ENCODE measurements at regions not wholly inside any gene's neighbourhood (a gene's known extent, or its start where the extent isn't known, plus 50 kb on each side); places are given as distances from the start of the nearest gene placed in this dataset.
"Not testable (repeated sequence)": the region's sequence is repeated elsewhere in the genome, so short reads cannot be mapped to it uniquely, and the experiment has no call there.

DNA sequence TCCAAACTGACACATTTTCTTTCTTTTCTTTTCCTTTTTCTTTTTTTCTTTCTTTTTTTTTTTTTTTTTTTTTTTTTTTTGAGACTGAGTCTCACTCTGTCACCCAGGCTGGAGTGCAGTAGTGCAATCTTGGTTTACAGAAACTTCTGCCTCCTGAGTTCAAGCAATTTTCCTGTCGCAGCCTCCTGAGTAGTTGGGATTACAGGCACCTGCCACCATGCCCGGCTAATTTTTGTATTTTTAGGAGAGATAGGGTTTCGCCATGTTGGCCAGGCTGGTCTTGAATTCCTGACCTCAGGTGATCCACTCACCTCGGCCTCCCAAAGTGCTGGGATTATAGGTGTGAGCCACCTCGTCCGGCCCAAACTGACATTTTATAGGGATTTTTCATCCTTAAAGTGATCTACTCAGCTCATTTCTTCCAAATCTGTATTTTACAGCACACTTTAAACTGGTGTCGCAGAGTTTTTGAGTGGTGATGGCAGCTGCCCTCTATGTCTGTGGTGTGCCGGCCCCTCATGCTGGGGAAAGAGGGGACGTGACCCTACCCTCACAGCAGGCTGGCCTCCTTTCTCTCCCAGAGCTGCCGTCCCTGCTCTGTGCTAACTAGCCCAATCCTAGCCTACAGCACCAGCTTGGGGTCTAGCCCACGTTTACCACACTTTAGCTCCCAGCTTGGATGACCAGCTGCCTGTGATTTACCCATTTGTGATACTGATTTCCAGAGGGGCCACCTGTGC, 211.9 kb upstream of the HAAO start:
- not testable (repeated sequence) for DNase-seq

DNA sequence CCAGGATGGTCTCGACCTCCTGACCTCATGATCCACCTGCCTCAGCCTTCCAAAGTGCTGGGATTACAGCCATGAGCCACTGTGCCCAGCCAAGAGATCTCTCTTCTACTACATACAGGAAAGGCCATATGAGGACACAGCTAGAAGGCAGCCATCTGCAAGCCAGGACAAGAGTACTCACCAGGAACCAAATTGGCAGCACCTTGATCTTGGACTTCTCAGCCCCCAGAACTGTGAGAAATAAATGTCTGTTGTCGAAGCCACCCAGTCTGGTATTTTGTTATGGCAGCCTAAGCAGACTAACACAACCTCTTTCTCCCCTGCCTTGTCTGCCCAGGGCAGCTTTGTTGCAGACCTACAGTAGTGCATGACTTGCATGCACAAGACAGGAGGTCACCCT, 211.3 kb upstream of the HAAO start:
- DNase-seq, result no peak

DNA sequence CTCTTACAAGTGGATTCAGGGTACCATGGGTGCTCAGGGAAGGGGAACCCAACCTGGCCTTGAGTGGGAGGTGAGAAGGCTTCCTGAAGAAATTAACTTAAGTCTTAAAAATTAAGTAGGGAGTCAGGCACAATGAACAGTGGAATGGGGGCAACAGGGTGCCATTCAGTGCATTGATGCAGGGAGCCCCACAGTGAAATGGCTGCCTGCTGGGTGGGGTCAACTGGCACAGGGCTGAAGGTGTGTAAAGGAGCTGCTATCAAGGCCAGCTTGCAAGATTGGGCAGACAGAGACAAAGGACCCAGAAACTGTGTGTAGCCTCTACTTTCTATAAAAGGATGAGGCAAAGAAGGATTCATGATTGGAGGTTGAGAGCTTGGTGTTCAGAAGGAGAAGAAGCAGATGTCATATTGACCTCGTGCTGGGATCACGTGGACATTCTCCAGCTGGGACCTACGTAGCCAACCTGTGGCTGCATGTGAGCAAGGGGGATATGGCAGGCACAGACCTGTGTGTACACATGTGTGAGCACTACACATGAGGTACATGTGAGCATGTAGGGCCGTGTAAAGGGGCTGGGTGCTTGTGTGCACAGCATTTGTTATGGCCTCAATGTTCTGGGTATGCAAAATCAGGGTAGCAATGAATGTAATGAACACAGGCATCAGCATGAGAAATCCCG, 209.5 kb upstream of the HAAO start:
- DNase-seq, result no peak

DNA sequence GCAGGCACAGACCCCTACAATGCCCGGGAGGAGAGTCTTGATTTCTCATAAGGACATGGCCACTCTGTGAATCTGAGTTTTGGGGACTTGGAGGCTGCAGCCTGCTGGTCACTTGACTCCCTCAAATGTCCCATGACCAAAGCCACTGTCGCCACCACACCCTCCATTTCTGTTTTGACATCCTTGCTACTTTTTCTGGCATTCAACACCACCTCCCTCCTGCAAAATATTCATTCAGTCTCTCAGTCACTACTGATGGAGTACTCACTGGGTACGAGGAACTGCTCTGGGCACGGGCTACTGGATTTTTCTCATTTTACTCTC, 208.6 kb upstream of the HAAO start:
- no peak for DNase-seq

DNA sequence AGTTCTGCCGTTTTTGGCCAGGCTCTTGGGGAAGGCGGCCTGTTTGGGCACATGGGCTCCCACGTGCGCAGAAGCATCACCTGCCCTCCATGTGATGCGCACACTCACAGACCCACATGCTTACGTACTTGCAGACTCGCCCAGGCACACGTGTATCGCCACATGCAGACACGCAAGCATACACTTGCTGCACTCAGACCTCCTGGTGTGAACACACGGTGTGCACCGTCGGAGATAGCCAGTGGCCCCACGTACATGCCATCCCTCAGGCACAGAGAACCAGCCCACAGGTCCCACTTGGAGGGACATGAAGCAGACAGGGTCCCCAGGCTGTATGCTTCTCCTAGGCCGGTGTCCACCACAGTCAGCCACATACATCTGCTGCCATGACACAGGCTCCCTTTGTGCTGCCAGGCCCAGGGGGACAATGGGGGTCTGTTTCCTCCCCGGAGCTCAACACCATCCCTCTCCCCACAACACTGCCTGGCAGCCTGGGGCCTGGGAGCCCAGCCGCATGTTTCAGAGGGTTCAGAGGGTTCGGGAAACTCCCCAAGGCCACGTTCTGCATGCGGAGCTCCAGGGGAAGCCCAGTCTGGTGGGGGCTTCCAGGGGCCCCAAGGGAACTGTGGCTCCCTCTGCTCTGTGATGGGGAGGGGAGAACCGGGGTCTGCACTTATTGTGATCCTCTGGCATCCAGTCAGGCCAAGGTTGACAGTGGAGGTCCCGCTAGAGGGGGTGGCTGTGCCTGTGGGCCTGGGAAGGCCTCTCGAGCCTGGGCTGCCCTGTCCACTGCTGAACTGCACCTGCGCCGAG, 208.1 kb upstream of the HAAO start:
- peak in 55 of 56 donors; percentile 31 to 93 (median 78) for DNase-seq

DNA sequence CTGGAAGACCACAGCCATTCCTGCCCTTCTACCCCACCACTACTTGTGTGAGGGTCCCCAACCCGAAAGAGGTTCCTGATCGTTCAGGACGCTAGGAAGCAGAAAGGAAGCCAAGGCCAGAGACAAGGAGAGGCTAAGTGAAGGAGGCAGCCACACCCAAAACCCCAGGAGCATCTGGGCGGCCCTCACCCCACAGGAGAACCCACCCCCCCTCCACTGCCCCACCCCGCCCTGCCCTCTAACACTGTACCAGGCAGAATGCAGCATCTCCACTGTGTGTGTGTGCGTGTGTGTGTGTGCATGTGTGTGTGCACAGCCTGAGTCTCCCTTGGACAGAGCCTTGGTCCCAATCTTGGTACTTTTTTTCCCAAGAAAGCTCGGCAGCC, 207.5 kb upstream of the HAAO start:
- DNase-seq, result no peak

DNA sequence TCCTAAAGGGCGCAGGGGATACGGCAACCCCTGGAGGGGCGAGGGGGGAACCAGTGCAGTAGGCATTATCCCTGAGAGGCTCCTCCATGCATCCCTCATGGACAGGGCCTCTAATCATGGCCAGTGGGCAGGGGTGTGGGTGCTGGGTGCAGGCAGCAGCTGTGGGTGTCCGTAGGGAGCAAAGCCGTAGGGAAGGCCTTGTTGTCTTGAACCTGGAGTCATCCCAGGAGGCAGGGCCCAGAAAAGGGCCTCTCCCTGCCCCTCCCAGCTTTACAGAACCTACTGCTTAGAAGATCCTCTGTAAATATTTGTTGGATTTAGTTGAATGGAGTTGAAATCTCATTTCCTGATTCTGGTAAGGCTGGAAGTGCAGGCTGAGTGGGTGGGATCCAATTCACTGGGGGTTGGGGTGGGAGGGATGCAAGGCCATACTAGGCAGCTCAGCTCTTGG, 207.0 kb upstream of the HAAO start:
- no peak for DNase-seq

DNA sequence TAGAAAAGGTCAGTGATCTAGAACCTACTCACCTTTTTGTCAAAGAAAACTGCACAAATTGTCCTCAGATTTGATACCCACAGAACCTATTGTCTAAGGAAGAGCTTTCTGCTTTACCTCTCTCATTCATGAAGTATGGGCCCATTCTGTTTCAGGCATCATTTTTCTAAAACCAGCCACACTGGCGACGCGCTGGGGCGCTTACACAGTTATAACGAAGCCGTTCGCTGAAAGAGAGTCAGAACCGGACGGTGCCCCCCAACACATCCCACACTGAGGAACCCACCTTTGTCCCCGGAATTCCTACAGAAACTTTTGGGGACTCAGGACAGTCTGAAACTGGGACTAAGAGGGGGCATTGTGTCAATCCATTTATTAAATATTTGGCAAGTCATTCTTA, 206.3 kb upstream of the HAAO start:
- no peak for DNase-seq

DNA sequence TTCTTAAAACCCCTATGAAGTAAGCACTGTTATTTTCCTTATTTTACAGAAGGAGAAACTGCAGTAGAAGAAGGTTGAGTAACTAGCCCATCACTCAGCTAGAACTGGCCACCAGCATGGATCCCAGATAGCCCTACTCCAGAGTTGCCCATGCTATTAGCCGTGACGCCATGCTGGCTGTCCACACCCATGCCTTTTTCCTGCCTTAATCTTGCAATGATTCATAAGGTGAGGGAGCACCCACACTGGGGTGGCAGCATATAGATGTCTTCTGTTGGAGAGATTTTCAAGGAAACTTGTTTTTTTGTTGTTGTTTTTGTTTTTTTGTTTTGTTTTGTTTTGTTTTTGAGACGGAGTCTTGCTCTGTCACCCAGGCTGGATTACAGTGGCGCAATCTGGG, 204.1 kb upstream of the HAAO start:
- DNase-seq, result no peak

DNA sequence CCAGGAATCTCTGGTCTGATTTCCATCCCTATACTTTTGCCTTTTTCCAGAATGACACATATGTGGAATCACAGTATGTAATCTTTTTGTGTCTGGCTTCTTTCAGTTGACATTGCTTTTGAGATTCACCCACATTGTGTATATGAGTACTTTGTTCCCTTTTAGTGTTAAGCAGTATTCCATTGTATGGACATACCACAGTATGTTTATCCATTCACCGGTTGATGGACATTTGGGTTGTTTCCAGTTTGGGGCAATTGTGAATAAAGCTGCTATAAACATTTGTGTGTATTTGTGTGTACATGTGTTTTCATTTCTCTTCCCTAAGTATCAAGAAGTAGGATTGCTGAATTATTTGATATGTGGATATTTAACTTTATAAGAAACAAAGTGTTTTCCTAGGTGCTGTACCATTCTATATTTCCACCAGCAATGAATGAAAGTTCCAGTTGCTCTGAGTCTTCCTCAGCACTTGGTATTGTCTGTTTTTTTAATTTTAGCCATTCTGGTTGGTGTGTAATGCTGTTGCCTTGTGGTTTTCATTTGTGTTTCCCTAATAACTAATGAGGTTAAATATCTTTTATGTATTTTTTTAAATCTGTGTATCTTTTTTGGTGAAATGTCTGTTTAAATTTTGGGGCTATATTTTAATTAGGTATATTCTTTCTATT, 203.5 kb upstream of the HAAO start:
- no peak for DNase-seq

DNA sequence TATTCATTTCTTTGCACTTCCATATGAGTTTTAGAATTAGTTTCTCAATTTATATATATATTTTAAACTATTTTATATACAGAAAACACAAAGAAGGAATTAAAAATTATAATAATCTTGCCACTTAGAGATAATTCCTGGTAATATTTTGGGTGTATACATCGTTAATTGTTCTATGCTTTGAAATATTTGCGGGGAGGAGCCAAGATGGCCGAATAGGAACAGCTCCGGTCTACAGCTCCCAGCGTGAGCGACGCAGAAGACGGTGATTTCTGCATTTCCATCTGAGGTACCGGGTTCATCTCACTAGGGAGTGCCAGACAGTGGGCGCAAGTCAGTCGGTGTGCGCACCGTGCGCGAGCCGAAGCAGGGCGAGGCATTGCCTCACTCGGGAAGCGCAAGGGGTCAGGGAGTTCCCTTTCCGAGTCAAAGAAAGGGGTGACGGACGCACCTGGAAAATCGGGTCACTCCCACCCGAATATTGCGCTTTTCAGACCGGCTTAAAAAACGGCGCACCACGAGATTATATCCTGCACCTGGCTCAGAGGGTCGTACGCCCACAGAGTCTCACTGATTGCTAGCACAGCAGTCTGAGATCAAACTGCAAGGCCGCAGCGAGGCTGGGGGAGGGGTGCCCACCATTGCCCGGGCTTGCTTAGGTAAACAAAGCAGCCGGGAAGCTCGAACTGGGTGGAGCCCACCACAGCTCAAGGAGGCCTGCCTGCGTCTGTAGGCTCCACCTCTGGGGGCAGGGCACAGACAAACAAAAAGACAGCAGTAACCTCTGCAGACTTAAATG, 197.1 kb upstream of the HAAO start:
- DNase-seq, result not testable (repeated sequence)

DNA sequence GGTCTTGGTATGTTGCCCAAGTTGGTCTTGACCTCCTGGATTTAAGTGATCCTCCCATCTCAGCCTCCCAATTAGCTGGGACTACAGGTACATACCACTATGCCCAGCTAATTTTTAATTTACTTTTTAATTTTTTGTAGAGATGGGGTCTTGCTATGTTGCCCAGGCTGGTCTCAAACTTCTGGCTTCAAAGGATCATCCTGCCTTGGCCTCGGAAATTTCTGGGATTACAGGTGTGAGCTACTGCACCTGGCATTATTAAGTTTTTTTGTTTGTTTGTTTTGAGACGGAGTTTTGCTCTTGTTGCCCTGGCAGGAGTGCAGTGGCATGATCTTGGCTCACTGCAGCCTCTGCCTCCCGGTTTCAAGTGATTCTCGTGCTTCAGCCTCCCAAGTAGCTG, 195.7 kb upstream of the HAAO start:
- not testable (repeated sequence) for DNase-seq

DNA sequence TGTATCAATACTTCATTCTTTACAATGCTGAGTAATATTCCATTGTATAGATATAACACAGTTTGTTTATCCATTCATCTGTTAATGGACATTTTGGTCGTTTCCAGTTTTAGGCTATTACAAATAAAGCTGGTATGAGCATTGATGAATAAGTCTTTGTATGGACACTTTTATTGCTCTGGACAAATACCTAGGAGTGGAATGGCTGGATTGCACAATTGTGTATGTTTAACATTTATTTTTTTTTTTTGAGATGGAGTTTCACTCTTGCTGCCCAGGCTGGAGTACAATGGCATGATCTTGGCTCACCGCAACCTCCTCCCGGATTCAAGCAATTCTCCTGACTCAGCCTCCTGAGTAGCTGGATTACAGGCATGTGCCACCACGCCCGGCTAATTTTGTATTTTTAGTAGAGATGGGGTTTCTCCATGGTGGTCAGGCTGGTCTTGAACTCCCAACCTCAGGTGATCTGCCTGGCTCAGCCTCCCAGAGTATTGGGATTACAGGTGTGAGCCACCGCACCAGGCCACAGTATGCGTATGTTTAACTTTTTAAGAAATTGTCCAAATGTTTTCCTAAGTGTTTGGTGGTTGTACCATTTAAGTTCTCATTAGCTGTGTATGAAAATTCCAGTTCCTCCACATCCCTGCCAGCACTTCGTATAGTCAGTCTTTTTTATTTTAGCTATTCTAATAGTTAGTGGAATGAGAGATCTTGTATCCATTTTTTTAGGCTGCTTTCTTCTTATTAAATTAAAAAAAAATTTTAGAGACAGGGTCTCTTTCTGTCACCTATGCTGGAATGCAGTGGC, 194.9 kb upstream of the HAAO start:
- DNase-seq, result no peak

DNA sequence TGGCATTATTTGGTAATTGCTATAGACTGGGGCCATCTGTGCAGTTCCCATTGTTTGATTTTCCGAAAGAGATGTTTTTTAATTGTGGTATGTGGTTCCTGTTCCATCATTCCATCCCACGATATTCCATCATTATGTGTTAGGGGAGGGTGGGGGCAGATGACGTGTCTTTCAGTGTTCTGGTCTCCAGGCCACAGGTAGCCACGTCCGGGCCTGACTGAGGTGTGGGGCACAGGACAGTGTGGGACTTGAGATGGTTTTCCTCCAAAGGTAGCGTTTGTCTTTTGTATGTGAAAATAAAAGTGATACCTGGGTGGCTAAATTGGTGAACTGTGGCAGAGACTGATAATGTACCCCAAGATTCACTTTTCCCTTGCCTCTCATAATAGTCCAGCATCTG, 192.2 kb upstream of the HAAO start:
- no peak for DNase-seq

DNA sequence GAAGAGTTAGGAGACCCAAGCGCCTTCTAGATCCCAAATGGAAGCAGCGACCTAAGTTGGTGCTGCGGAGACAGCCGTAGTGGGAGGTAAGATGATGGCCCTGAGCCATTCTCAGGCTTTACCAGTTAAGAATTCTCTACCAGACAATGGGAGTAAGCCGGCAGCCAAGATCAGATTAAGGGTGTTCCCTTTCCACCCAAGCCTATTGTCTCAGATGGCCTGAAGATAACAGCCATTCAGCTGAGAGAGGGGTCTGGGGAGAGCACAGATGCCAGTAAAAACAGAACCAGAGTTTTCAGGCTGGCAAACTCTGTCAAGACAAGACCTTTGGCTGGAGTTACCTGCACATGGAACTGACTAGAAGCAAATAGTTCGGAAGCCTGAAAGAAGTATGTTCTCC, 191.7 kb upstream of the HAAO start:
- DNase-seq, result no peak

DNA sequence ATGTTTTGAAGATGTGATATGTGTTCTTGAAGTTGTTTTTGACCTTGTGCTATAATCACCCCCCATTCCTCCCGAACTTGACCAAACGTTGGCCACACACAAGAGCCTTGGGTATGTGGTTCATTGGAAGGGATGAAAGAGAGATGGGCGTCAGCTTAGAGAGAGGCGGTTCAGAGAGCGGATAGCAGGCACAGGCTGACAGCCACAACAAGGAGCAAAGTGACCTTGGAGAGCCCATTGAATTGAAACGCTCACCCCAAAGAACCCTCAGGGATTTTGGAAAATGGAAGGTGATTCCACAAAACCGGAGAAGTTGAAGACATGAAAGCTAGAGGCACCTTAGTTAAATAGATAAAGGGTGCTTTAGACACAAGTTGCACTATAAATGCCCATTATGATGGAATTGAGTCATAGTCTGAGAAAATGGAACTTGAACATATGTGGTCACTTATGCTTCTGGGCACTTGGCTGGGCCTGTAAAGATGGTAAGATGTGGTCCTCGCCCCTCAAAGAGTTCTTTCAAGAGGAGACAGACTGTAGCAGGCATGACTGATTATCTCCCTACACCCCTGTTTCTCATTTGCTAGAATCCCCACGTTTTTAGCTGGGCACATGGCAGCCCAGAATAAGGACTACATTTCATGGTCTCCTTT, 188.5 kb upstream of the HAAO start:
- no peak for DNase-seq

DNA sequence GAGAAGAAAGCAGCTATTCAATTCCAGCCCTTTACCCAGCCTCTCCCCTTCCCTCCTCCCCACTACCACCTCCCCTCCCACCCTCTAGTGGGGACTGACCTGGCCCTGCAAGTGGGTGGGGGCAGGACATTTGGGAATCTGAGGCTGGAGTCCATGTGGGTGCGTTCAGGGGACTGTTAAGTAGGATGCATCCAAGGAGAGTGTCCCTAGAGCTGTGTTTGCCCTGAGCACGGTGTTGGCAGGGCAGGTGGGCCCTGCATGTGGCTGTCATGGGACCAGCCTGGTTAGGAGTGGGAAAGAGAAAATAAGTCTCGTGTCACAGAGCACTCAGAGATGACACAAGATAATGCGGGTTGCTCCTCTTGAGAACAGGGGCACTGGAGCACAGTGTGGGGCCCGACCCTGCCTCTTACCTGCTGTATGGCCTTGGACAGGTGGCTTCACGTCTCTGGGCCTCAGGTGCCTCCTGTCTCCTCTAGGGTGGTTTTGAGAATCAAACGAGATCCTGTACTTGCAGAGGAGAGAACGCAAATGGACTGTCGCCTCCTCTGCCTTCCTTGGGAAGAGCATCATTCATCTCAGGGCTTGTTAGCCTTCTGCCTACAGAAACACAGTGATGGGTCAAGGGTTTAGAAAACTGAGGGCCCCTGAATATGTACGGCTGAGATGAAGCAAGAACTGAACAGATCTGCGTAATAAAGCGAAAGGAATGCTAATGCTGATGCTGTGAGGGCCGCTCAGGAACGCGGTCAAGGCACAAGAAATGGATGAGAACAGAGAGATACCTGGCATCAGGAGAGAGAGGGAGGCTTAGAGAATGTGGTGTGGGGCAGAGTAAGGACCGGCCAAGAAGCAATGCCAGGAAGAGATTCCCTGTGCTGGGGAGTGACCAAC, 187.7 kb upstream of the HAAO start:
- DNase-seq, result no peak

DNA sequence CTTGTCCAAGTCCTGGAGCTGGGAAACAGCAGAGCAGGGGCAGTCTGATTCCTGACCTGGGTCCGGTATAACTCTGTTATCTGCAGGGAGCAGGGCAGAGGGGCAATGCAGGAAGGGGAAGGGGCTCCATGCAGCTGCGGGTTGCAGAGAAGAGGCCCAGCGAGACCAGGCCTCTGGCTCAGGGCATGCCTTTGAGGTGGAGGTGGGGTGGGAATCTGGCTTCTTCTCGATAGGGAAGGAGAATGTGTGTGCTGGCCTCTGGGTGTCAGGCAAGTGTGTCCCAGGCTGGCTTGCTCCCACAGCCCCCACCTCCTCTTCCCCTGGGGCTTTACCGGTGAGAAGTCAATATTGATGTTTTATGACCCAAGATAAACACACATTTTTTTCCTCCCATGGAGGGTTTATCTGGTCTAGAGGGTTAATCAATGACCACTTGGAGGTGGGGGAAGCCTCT, 187.1 kb upstream of the HAAO start:
- no peak for DNase-seq

All from amygdala (tissue), 56 donors.